Mucosa of descending colon (tissue), 3 donors: ENCODE measurements at regions not wholly inside any gene's neighbourhood (a gene's known extent, or its start where the extent isn't known, plus 50 kb on each side); places are given as distances from the start of the nearest gene placed in this dataset.

Source experiments
- ATAC-seq: fragments of 200-7000 bp; cut with Tn5 transposase; one replicate; pipeline ENCODE4 v1.9.1; 2020; ENCODE audit warnings: mild to moderate bottlenecking, moderate library complexity
- DNase-seq, 3 donors: peaks; one replicate each; pipeline ENCODE4 v3.0.0-alpha.2; 2020
- H3K36me3 ChIP-seq: fragments of 200-600 bp; one replicate; pipeline ENCODE4 v1.8.0; 2021; ENCODE audit warnings: low read depth, mild to moderate bottlenecking
- H3K4me1 ChIP-seq: fragments of 200-600 bp; one replicate; pipeline ENCODE4 v1.8.0; 2021; ENCODE audit warnings: low read depth, mild to moderate bottlenecking
- H3K4me3 ChIP-seq: fragments of 200-600 bp; one replicate; pipeline ENCODE4 v1.8.0; 2021; ENCODE audit warnings: mild to moderate bottlenecking
- H3K9me3 ChIP-seq: fragments of 200-600 bp; one replicate; pipeline ENCODE4 v1.8.0; 2021; ENCODE audit warnings: mild to moderate bottlenecking
- intact Hi-C, 2 donors: fragments of 100-400 bp; cut with DNase I in 1 of 2; cut with micrococcal nuclease in 1 of 2; formaldehyde crosslinking; loops; one replicate each; pipeline versions ENCODE4 v1.11.0 to v1.11.1; 2022; cut with DNase I, micrococcal nuclease
- TF ChIP-seq, protein P1 (sequence below): fragments of 200-600 bp; IDR thresholded peaks from one replicate; pipeline ENCODE4 v1.8.0; 2022; ENCODE audit warnings: antibody characterized with exemption, mild to moderate bottlenecking
- donor health status: DM: no; HTN: no; CAD: no; lungs with moderate emphysema.
- donor health status: DM: no; HTN: no; CAD: no.
- donor health status: DM: no; HTN: yes; CAD: no.

DNA sequence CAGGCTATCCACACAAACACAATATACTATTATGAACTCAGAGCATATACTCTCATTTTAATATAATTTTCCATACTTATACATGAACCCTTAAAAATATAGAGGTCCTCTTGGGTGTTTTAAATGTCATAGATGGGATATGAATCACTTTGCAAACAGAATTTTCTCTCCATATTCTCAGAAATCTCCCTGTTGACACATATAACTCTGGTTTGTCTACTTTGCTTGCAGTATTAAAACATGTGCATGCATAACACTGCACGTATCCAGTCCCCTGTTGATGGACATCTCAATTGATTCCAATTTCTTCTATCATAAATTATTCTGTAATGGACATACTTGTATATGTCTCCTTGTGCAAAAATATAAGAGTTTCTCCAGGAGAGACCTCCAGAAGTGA, 417.5 kb upstream of the TBX3 start:
- intact Hi-C loops, result no loop called here
- no peak for DNase-seq
- TF ChIP-seq, protein P1, sequence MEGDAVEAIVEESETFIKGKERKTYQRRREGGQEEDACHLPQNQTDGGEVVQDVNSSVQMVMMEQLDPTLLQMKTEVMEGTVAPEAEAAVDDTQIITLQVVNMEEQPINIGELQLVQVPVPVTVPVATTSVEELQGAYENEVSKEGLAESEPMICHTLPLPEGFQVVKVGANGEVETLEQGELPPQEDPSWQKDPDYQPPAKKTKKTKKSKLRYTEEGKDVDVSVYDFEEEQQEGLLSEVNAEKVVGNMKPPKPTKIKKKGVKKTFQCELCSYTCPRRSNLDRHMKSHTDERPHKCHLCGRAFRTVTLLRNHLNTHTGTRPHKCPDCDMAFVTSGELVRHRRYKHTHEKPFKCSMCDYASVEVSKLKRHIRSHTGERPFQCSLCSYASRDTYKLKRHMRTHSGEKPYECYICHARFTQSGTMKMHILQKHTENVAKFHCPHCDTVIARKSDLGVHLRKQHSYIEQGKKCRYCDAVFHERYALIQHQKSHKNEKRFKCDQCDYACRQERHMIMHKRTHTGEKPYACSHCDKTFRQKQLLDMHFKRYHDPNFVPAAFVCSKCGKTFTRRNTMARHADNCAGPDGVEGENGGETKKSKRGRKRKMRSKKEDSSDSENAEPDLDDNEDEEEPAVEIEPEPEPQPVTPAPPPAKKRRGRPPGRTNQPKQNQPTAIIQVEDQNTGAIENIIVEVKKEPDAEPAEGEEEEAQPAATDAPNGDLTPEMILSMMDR, result no peak

DNA sequence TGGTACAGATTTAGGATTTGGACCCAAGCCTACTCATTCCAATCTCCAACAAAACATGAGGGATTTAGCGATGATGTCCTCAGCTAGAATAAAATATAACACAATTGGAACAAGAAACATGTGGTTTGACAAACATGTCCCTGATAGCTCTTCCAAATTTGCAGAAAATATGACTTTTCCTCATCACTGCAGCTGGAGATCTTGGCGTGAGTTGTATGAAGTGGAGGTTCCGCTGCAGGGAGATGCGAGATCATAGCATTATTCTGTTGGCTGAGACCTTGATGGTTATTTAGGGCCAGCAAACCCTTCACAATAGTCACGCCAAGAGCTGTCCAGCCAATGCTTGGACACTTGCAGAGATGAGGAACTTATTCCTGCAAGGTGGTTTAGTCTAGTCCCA, 413.4 kb upstream of the TBX3 start:
- no peak for ATAC-seq
- TF ChIP-seq, protein P1, result no peak
- Histone ChIP-seq H3K4me1 (no peaks in the 10 kb centered on the region), H3K4me3 (no peak overlapping the region), H3K9me3 (no peaks in the 10 kb centered on the region), H3K36me3 (no peaks in the 10 kb centered on the region)
- DNase-seq, result peak in 1 of 3 donors; percentile 15
- intact Hi-C loops, result no loop called here

More for the DNA sequence above, 417.5 kb upstream of the TBX3 start:
- ATAC-seq, result no peak
- Histone ChIP-seq H3K4me3 (no peak overlapping the region), H3K4me1 (no peaks in the 10 kb centered on the region), H3K36me3 (no peaks in the 10 kb centered on the region), H3K9me3 (no peaks in the 10 kb centered on the region)

DNA sequence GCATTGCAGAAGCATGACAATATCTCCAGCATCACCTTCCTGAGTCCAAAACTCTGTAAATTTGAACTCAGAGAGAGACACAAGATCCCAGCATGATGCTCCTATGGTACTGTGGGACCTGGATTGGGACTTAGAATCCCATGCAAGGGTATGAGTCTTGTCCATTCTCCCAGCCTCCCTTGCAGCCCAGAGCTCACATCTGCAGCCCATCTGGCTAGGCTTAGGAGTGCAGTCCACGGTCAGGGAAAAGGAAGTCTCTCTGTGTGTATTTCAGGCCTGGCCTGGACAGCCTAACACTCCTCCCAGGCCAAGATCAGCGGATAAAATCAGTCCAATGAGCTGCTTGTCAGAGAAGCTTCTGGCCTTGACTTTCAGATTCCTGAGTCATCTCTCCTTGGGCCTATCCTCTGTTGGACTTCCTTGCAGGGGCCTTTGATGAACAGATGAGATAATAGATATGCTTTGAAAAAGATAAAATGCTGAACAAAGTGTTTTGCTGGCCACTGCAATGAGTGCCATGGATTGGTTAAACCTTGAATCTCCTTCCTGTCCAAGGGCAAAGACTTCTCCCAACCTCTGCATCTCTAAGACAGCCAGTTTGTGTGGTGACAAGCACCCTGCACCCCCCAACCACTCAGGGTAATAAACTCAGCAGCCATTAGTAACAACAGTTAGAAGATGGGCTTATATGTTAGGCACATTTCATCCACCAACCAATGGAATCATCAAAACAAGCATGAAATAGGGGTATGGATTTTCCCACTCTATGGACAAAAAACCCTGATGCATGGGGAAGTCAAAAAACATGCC, 412.8 kb upstream of the TBX3 start:
- intact Hi-C loops, result no loop called here
- peak in 1 of 3 donors; percentile 23 for DNase-seq
- no peak for ATAC-seq
- Histone ChIP-seq H3K4me1 (no peaks in the 10 kb centered on the region), H3K36me3 (no peaks in the 10 kb centered on the region), H3K9me3 (no peaks in the 10 kb centered on the region), H3K4me3 (no peak overlapping the region)
- TF ChIP-seq, protein P1, result no peak

DNA sequence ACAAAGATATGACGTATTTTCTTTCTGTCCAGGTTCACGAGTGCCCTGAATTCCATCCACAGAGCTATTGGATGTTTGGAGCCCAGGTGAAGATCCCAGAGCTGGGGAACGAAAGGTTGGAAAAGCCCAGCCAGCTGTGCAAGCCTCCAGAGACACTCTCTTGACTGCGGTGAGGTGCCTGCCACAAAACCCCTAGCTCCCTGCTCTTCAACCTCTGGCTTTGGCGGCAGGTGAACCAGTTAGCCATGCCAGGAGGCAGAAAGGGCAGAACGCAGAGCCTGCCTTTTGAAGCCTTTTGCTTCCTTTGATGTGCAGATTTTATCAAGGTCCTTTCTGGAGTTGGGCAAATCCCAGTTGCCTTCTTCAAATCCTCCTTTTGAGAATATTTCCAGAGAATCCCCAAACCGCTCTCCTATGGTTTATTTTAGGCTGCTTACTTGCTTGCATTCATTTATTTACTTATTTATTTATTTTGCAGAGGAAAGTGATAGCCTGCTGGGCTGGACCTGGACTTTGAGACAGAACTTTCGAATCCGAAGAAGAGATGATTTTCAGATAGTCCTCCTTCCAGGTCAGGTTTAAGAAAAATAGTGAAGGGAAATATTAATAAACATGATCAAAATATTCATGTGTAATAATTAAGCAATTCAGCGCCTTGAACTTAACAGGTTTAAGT, 411.2 kb upstream of the TBX3 start:
- DNase-seq (no peak), ATAC-seq (no peak)
- no peaks in the 10 kb centered on the region for H3K4me1 ChIP-seq
- intact Hi-C loops, result no loop called here
- no peaks in the 10 kb centered on the region for H3K36me3 ChIP-seq
- TF ChIP-seq, protein P1, result no peak
- H3K9me3 ChIP-seq, result no peaks in the 10 kb centered on the region
- no peak overlapping the region for H3K4me3 ChIP-seq

DNA sequence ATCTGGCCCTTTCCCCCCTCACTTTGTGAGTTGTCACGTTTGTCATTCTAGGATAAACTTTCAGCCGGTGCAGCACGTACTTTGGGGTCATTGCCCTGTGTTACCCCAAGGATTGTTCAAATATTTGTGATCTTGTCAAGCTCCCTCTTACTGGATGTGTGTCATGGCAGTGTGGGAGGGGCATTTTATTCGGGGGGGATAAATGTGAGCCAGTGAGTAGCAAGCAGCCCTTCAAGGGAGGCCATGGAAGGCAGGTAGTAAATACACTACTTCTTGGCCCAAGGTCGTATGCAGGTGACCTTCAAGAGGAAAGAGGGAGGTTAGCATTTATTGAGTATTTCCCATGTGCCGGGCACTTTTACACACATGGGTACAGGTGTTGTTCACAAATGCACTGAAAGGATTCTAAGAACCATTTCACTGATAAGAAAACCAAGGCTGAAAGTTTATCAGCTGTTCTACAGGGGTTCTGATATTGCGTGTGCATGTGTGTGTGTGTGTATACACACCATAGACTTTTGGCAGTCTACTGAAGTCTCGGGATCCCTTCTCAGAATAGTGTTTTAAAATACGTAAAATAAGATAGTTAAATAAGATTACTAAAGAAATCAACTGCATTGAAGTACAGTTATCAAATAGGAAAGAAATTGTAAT, 410.3 kb upstream of the TBX3 start:
- H3K36me3 ChIP-seq, result no peaks in the 10 kb centered on the region
- no peaks in the 10 kb centered on the region for H3K4me1 ChIP-seq
- intact Hi-C loops, result no loop called here
- TF ChIP-seq, protein P1, result no peak
- ATAC-seq (no peak), DNase-seq (no peak)
- H3K9me3 ChIP-seq, result no peaks in the 10 kb centered on the region
- no peak overlapping the region for H3K4me3 ChIP-seq
